ENCODE measurements at regions not wholly inside any gene's neighbourhood (a gene's known extent, or its start where the extent isn't known, plus 50 kb on each side); places are given as distances from the start of the nearest gene placed in this dataset.

- TF ChIP-seq CTCF (IDR thresholded peaks at IDR 0.05; ENCODE audit: low read depth, low read length): no peak
- no peak for DNase-seq (ENCODE audit: extremely low read depth, low read depth)
Observed at GRCh38 chr10:129382401-129382800, 84.6 kb upstream of the MGMT start.

- no peak for TF ChIP-seq CTCF (IDR thresholded peaks at IDR 0.05; ENCODE audit: low read depth, low read length)
- DNase-seq (ENCODE audit: extremely low read depth, low read depth): no peak
Observed at GRCh38 chr10:129383651-129384050, 83.4 kb upstream of the MGMT start.

GRCh38 chr10:129385600-129385999 is 81.4 kb upstream of the MGMT start:
- no peak for TF ChIP-seq CTCF (IDR thresholded peaks at IDR 0.05; ENCODE audit: low read depth, low read length)
- no peak for DNase-seq (ENCODE audit: extremely low read depth, low read depth)

- TF ChIP-seq CTCF (IDR thresholded peaks at IDR 0.05; ENCODE audit: low read depth, low read length): no peak
- no peak for DNase-seq (ENCODE audit: extremely low read depth, low read depth)
Observed at GRCh38 chr10:129386415-129387257, 80.4 kb upstream of the MGMT start.

- TF ChIP-seq CTCF (IDR thresholded peaks at IDR 0.05; ENCODE audit: low read depth, low read length): no peak
- DNase-seq (ENCODE audit: extremely low read depth, low read depth): no peak
Observed at GRCh38 chr10:129387258-129387525, 79.8 kb upstream of the MGMT start.

- DNase-seq (ENCODE audit: extremely low read depth, low read depth): no peak
- TF ChIP-seq CTCF (IDR thresholded peaks at IDR 0.05; ENCODE audit: low read depth, low read length): no peak
Observed at GRCh38 chr10:129388435-129388834, 78.6 kb upstream of the MGMT start.

GRCh38 chr10:129389194-129389593 is 77.8 kb upstream of the MGMT start:
- DNase-seq (ENCODE audit: extremely low read depth, low read depth): no peak
- TF ChIP-seq CTCF (IDR thresholded peaks at IDR 0.05; ENCODE audit: low read depth, low read length): no peak
